GM19467 (cell line): ENCODE measurements at regions not wholly inside any gene's neighbourhood (a gene's known extent, or its start where the extent isn't known, plus 50 kb on each side); places are given as distances from the start of the nearest gene placed in this dataset.

Source experiments
- ATAC-seq: cut with Tn5 transposase; IDR thresholded peaks from one replicate; pipeline ENCODE4 v1.9.1; 2021; ENCODE audit warnings: mild to moderate bottlenecking, moderate library complexity; ENCODE audit not compliant: unreplicated experiment

DNA sequence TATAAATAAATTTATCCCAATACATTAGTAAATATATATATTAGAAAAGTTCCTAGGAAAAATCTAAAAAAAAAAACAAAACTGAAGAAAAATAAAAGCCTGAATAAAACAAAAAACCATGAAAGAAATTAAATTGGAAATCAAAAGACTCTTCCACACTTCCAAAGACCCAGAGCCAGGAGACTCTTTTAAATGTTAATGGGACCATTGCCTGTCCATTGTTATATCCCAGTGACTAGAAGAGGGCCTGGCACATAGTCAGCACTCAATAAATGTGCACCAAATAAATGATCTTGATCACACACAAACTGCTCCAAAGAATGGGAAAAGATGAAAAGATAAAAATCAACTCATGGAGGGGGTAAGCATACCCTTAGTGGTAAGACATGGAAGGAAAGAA, 51.3 kb upstream of the CLDN18 start:
- ATAC-seq = no peak
